ENCODE measurements at regions not wholly inside any gene's neighbourhood (a gene's known extent, or its start where the extent isn't known, plus 50 kb on each side); places are given as distances from the start of the nearest gene placed in this dataset.
A peak's percentile ranks its signal among the peaks of the same experiment; 100 is the strongest.

- FAIRE-seq = no peak
- TF ChIP-seq POLR2A (IDR thresholded peaks at IDR 0.05; ENCODE audit: low read depth, low read length) (no peak), SPI1 (IDR thresholded peaks at IDR 0.05; ENCODE audit: low read depth, low read length) (no peak), TAF1 (IDR thresholded peaks at IDR 0.05; ENCODE audit: low read depth, low read length) (no peak)
- DNase-seq (ENCODE audit: insufficient read length, low spot score) = no peak
Measured at GRCh38 chr14:55500219-55500701, 59.8 kb upstream of the TBPL2 start.

- TF ChIP-seq TAF1 (IDR thresholded peaks at IDR 0.05; ENCODE audit: low read depth, low read length) = no peak
- no peak for TF ChIP-seq POU2F2 (IDR thresholded peaks at IDR 0.05; ENCODE audit: low read depth, low read length)
- no peak for TF ChIP-seq PAX5 (IDR thresholded peaks at IDR 0.05; ENCODE audit: insufficient read depth, low read length, severe bottlenecking)
- TF ChIP-seq POLR2A (IDR thresholded peaks at IDR 0.05; ENCODE audit: low read depth, low read length) = no peak
- no peak for TF ChIP-seq POLR2AphosphoS5 (IDR thresholded peaks at IDR 0.05; ENCODE audit: low read depth, low read length)
- TF ChIP-seq SPI1 (IDR thresholded peaks at IDR 0.05; ENCODE audit: low read depth, low read length) = no peak
- FAIRE-seq = no peak
- DNase-seq (ENCODE audit: insufficient read length, low spot score) = no peak
Measured at GRCh38 chr14:55500708-55501107, 60.3 kb upstream of the TBPL2 start.

GRCh38 chr14:55502746-55503284 lies 62.4 kb upstream of the TBPL2 start:
- no peak for FAIRE-seq
- TF ChIP-seq POLR2AphosphoS5 (IDR thresholded peaks at IDR 0.05; ENCODE audit: low read depth, low read length) = no peak
- no peak for TF ChIP-seq POU2F2 (IDR thresholded peaks at IDR 0.05; ENCODE audit: low read depth, low read length)
- TF ChIP-seq SPI1 (IDR thresholded peaks at IDR 0.05; ENCODE audit: low read depth, low read length) = no peak
- no peak for TF ChIP-seq PAX5 (IDR thresholded peaks at IDR 0.05; ENCODE audit: insufficient read depth, low read length, severe bottlenecking)
- no peak for TF ChIP-seq TAF1 (IDR thresholded peaks at IDR 0.05; ENCODE audit: low read depth, low read length)
- TF ChIP-seq POLR2A (IDR thresholded peaks at IDR 0.05; ENCODE audit: low read depth, low read length) = no peak
- no peak for DNase-seq (ENCODE audit: insufficient read length, low spot score)

- FAIRE-seq (no peak), DNase-seq (ENCODE audit: insufficient read length, low spot score) (no peak)
- no peak for TF ChIP-seq POU2F2 (IDR thresholded peaks at IDR 0.05; ENCODE audit: low read depth, low read length)
- TF ChIP-seq PAX5 (IDR thresholded peaks at IDR 0.05; ENCODE audit: insufficient read depth, low read length, severe bottlenecking) = no peak
- TF ChIP-seq TAF1 (IDR thresholded peaks at IDR 0.05; ENCODE audit: low read depth, low read length) = no peak
- TF ChIP-seq POLR2AphosphoS5 (IDR thresholded peaks at IDR 0.05; ENCODE audit: low read depth, low read length) = no peak
- TF ChIP-seq POLR2A (IDR thresholded peaks at IDR 0.05; ENCODE audit: low read depth, low read length) = no peak
- TF ChIP-seq SPI1 (IDR thresholded peaks at IDR 0.05; ENCODE audit: low read depth, low read length) = no peak
Measured at GRCh38 chr14:55505846-55506245, 65.4 kb upstream of the TBPL2 start.

- TF ChIP-seq POLR2AphosphoS5 (IDR thresholded peaks at IDR 0.05; ENCODE audit: low read depth, low read length) (no peak), POLR2A (IDR thresholded peaks at IDR 0.05; ENCODE audit: low read depth, low read length) (no peak), POU2F2 (IDR thresholded peaks at IDR 0.05; ENCODE audit: low read depth, low read length) (no peak), TAF1 (IDR thresholded peaks at IDR 0.05; ENCODE audit: low read depth, low read length) (no peak), SPI1 (IDR thresholded peaks at IDR 0.05; ENCODE audit: low read depth, low read length) (no peak), PAX5 (IDR thresholded peaks at IDR 0.05; ENCODE audit: insufficient read depth, low read length, severe bottlenecking) (no peak)
- no peak for DNase-seq (ENCODE audit: insufficient read length, low spot score)
- no peak for FAIRE-seq
Measured at GRCh38 chr14:55508676-55509075, 68.3 kb upstream of the TBPL2 start.

- no peak for DNase-seq (ENCODE audit: insufficient read length, low spot score)
- no peak for TF ChIP-seq SPI1 (IDR thresholded peaks at IDR 0.05; ENCODE audit: low read depth, low read length)
- no peak for TF ChIP-seq PAX5 (IDR thresholded peaks at IDR 0.05; ENCODE audit: insufficient read depth, low read length, severe bottlenecking)
- no peak for TF ChIP-seq POLR2AphosphoS5 (IDR thresholded peaks at IDR 0.05; ENCODE audit: low read depth, low read length)
- TF ChIP-seq POU2F2 (IDR thresholded peaks at IDR 0.05; ENCODE audit: low read depth, low read length) = no peak
- TF ChIP-seq TAF1 (IDR thresholded peaks at IDR 0.05; ENCODE audit: low read depth, low read length) = no peak
- no peak for TF ChIP-seq POLR2A (IDR thresholded peaks at IDR 0.05; ENCODE audit: low read depth, low read length)
- FAIRE-seq = no peak
Measured at GRCh38 chr14:55512421-55512820, 67.6 kb upstream of the KTN1 start.

- FAIRE-seq = no peak
Measured at GRCh38 chr14:55513491-55513890, 66.5 kb upstream of the KTN1 start.

GRCh38 chr14:55514819-55515490 lies 65.1 kb upstream of the KTN1 start:
- TF ChIP-seq POU2F2 (IDR thresholded peaks at IDR 0.05; ENCODE audit: low read depth, low read length) = no peak
- TF ChIP-seq PAX5 (IDR thresholded peaks at IDR 0.05; ENCODE audit: insufficient read depth, low read length, severe bottlenecking) = no peak
- no peak for TF ChIP-seq POLR2AphosphoS5 (IDR thresholded peaks at IDR 0.05; ENCODE audit: low read depth, low read length)
- no peak for TF ChIP-seq SPI1 (IDR thresholded peaks at IDR 0.05; ENCODE audit: low read depth, low read length)
- no peak for TF ChIP-seq TAF1 (IDR thresholded peaks at IDR 0.05; ENCODE audit: low read depth, low read length)
- TF ChIP-seq POLR2A (IDR thresholded peaks at IDR 0.05; ENCODE audit: low read depth, low read length) = no peak
- no peak for FAIRE-seq
- DNase-seq (ENCODE audit: insufficient read length, low spot score) = no peak

More at GRCh38 chr14:55513491-55513890, 66.5 kb upstream of the KTN1 start:
- DNase-seq (ENCODE audit: insufficient read length, low spot score) = no peak
- TF ChIP-seq POLR2AphosphoS5 (IDR thresholded peaks at IDR 0.05; ENCODE audit: low read depth, low read length) (no peak), POLR2A (IDR thresholded peaks at IDR 0.05; ENCODE audit: low read depth, low read length) (no peak), PAX5 (IDR thresholded peaks at IDR 0.05; ENCODE audit: insufficient read depth, low read length, severe bottlenecking) (no peak), SPI1 (IDR thresholded peaks at IDR 0.05; ENCODE audit: low read depth, low read length) (no peak), TAF1 (IDR thresholded peaks at IDR 0.05; ENCODE audit: low read depth, low read length) (no peak), POU2F2 (IDR thresholded peaks at IDR 0.05; ENCODE audit: low read depth, low read length) (no peak)

GRCh38 chr14:55516776-55517175 lies 63.2 kb upstream of the KTN1 start:
- FAIRE-seq (peak; percentile 20), DNase-seq (ENCODE audit: insufficient read length, low spot score) (no peak)
- TF ChIP-seq POLR2A (IDR thresholded peaks at IDR 0.05; ENCODE audit: low read depth, low read length) (no peak), PAX5 (IDR thresholded peaks at IDR 0.05; ENCODE audit: insufficient read depth, low read length, severe bottlenecking) (no peak), TAF1 (IDR thresholded peaks at IDR 0.05; ENCODE audit: low read depth, low read length) (no peak), SPI1 (IDR thresholded peaks at IDR 0.05; ENCODE audit: low read depth, low read length) (no peak), POLR2AphosphoS5 (IDR thresholded peaks at IDR 0.05; ENCODE audit: low read depth, low read length) (no peak), POU2F2 (IDR thresholded peaks at IDR 0.05; ENCODE audit: low read depth, low read length) (no peak)

Measured in GM12891 (cell line).